ENCODE measurements at regions not wholly inside any gene's neighbourhood (a gene's known extent, or its start where the extent isn't known, plus 50 kb on each side); places are given as distances from the start of the nearest gene placed in this dataset.

- DNase-seq (ENCODE audit: low read depth in 2 of 2): no peak
Observed at GRCh38 chr1:219476716-219477115, 136.2 kb downstream of the ZC3H11B start.

GRCh38 chr1:219476116-219476515 is 136.8 kb downstream of the ZC3H11B start:
- no peak for DNase-seq (ENCODE audit: low read depth in 2 of 2)

- no peak for DNase-seq (ENCODE audit: low read depth in 2 of 2)
Observed at GRCh38 chr1:219472596-219472995, 140.3 kb downstream of the ZC3H11B start.

GRCh38 chr1:219467524-219467923 is 145.4 kb downstream of the ZC3H11B start:
- no peak for DNase-seq (ENCODE audit: low read depth in 2 of 2)

GRCh38 chr1:219466766-219467165 is 146.1 kb downstream of the ZC3H11B start:
- DNase-seq (ENCODE audit: low read depth in 2 of 2): no peak

GRCh38 chr1:219465212-219466093 is 147.5 kb downstream of the ZC3H11B start:
- DNase-seq (ENCODE audit: low read depth in 2 of 2): no peak

GRCh38 chr1:219463636-219464035 is 149.3 kb downstream of the ZC3H11B start:
- no peak for DNase-seq (ENCODE audit: low read depth in 2 of 2)

- DNase-seq (ENCODE audit: low read depth in 2 of 2): no peak
Observed at GRCh38 chr1:219461981-219462400, 150.9 kb downstream of the ZC3H11B start.

- no peak for DNase-seq (ENCODE audit: low read depth in 2 of 2)
Observed at GRCh38 chr1:219460896-219461815, 151.7 kb downstream of the ZC3H11B start.

- DNase-seq (ENCODE audit: low read depth in 2 of 2): no peak
Observed at GRCh38 chr1:219460081-219460895, 152.6 kb downstream of the ZC3H11B start.

GRCh38 chr1:219459351-219460080 is 153.4 kb downstream of the ZC3H11B start:
- DNase-seq (ENCODE audit: low read depth in 2 of 2): no peak

- DNase-seq (ENCODE audit: low read depth in 2 of 2): no peak
Observed at GRCh38 chr1:219446288-219446687, 166.6 kb downstream of the ZC3H11B start.

GRCh38 chr1:219445864-219446263 is 167.0 kb downstream of the ZC3H11B start:
- no peak for DNase-seq (ENCODE audit: low read depth in 2 of 2)

GRCh38 chr1:219444474-219444873 is 168.4 kb downstream of the ZC3H11B start:
- no peak for DNase-seq (ENCODE audit: low read depth in 2 of 2)

- no peak for DNase-seq (ENCODE audit: low read depth in 2 of 2)
Observed at GRCh38 chr1:219443763-219444162, 169.1 kb downstream of the ZC3H11B start.

GRCh38 chr1:219442611-219443061 is 170.3 kb downstream of the ZC3H11B start:
- DNase-seq (ENCODE audit: low read depth in 2 of 2): no peak

GRCh38 chr1:219441884-219442283 is 171.0 kb downstream of the ZC3H11B start:
- no peak for DNase-seq (ENCODE audit: low read depth in 2 of 2)

GRCh38 chr1:219439376-219439775 is 173.5 kb downstream of the ZC3H11B start:
- no peak for DNase-seq (ENCODE audit: low read depth in 2 of 2)

- DNase-seq (ENCODE audit: low read depth in 2 of 2): no peak
Observed at GRCh38 chr1:219438386-219438785, 174.5 kb downstream of the ZC3H11B start.

GRCh38 chr1:219434923-219435297 is 178.0 kb downstream of the ZC3H11B start:
- DNase-seq (ENCODE audit: low read depth in 2 of 2): no peak

Measured in stimulated activated CD4-positive, alpha-beta T cell treated with anti-CD3 and anti-CD28 coated beads, Interleukin-12 subunit alpha, Interleukin-12 subunit beta, amount 100 ng/mL, for 24 hours (primary cell).